ENCODE measurements at regions not wholly inside any gene's neighbourhood (a gene's known extent, or its start where the extent isn't known, plus 50 kb on each side); places are given as distances from the start of the nearest gene placed in this dataset.

- intact Hi-C loops (cut with micrococcal nuclease; ENCODE audit: unreplicated experiment) = no loop called here
Measured at GRCh38 chr17:73696251-73696650, 52.0 kb upstream of the SDK2 start.

GRCh38 chr17:73697872-73698271 lies 53.6 kb upstream of the SDK2 start:
- in situ Hi-C loops (cut with HindIII; ENCODE audit: low pct_unique_long_range_greater_than_20kb, low sequenced_read_pairs) (no loop called here), intact Hi-C loops (cut with micrococcal nuclease; ENCODE audit: unreplicated experiment) (no loop called here)
- Histone ChIP-seq H3K36me3 (ENCODE audit: control insufficient read depth, insufficient read depth, low read length) (no peaks in the 10 kb centered on the region), H3K4me1 (ENCODE audit: control insufficient read depth, insufficient read depth, low read length) (no peaks in the 10 kb centered on the region), H3K4me3 (ENCODE audit: low read depth in 2 of 2, low read length in 2 of 2) (no peak overlapping the region), H3K27me3 (ENCODE audit: control insufficient read depth, insufficient read depth, low read length) (no peaks in the 10 kb centered on the region), H3K27ac (ENCODE audit: low read length) (no peak overlapping the region), H3K9me3 (ENCODE audit: control insufficient read depth, insufficient read depth, low read depth, low read length) (no peaks in the 10 kb centered on the region)
- DNase-seq (ENCODE audit: low read depth, low spot score) (no peak), ATAC-seq (no peak)
- ChIA-PET CTCF (no interaction called here), POLR2A (no interaction called here)
- TF ChIP-seq POLR2AphosphoS5 (IDR thresholded peaks at IDR 0.05; ENCODE audit: low read depth, low read length) (no peak), CTCF (IDR thresholded peaks at IDR 0.05) (no peak), SIN3A (IDR thresholded peaks at IDR 0.05; ENCODE audit: borderline replicate concordance, insufficient read depth, low read depth, low read length) (no peak), TCF7L2 (IDR thresholded peaks at IDR 0.05; ENCODE audit: low read depth, low read length) (no peak), REST (IDR thresholded peaks at IDR 0.05; ENCODE audit: insufficient read depth in 1 of 2, low read depth in 2 of 2, low read length in 1 of 2) (no peak)
- no TSS peak for BruUV-seq (replicated peaks)

More at GRCh38 chr17:73696251-73696650, 52.0 kb upstream of the SDK2 start:
- Histone ChIP-seq H3K27ac (ENCODE audit: low read length) (no peak overlapping the region), H3K4me1 (ENCODE audit: control insufficient read depth, insufficient read depth, low read length) (no peaks in the 10 kb centered on the region), H3K27me3 (ENCODE audit: control insufficient read depth, insufficient read depth, low read length) (peaks cover 3% of the 10 kb centered on the region), H3K4me3 (ENCODE audit: low read depth in 2 of 2, low read length in 2 of 2) (no peak overlapping the region), H3K36me3 (ENCODE audit: control insufficient read depth, insufficient read depth, low read length) (no peaks in the 10 kb centered on the region), H3K9me3 (ENCODE audit: control insufficient read depth, insufficient read depth, low read depth, low read length) (no peaks in the 10 kb centered on the region)
- DNase-seq (ENCODE audit: low read depth, low spot score) = no peak
- CTCF ChIA-PET = no interaction called here
- POLR2A ChIA-PET = no interaction called here
- no TSS peak for BruUV-seq (replicated peaks)
- in situ Hi-C loops (cut with HindIII; ENCODE audit: low pct_unique_long_range_greater_than_20kb, low sequenced_read_pairs) = no loop called here
- no peak for TF ChIP-seq CTCF (IDR thresholded peaks at IDR 0.05)
- TF ChIP-seq REST (IDR thresholded peaks at IDR 0.05; ENCODE audit: insufficient read depth in 1 of 2, low read depth in 2 of 2, low read length in 1 of 2) = no peak
- TF ChIP-seq SIN3A (IDR thresholded peaks at IDR 0.05; ENCODE audit: borderline replicate concordance, insufficient read depth, low read depth, low read length) = no peak
- no peak for TF ChIP-seq TCF7L2 (IDR thresholded peaks at IDR 0.05; ENCODE audit: low read depth, low read length)
- no peak for TF ChIP-seq POLR2AphosphoS5 (IDR thresholded peaks at IDR 0.05; ENCODE audit: low read depth, low read length)
- ATAC-seq = no peak

Measured in Panc1 (cell line).